ENCODE measurements at regions not wholly inside any gene's neighbourhood (a gene's known extent, or its start where the extent isn't known, plus 50 kb on each side); places are given as distances from the start of the nearest gene placed in this dataset.

GRCh38 chr5:125017796-125018195, 271.4 kb upstream of the ZNF608 start:
- no peaks in the 10 kb centered on the region for H3K4me1 ChIP-seq (ENCODE audit: insufficient read depth, low read length)
- no peak overlapping the region for H3K4me3 ChIP-seq (ENCODE audit: low read length)
- no peaks in the 10 kb centered on the region for H3K27me3 ChIP-seq (ENCODE audit: insufficient read depth, low read length)

GRCh38 chr5:125023673-125024072, 277.2 kb upstream of the ZNF608 start:
- Histone ChIP-seq H3K4me3 (ENCODE audit: low read length) (no peak overlapping the region), H3K9me3 (ENCODE audit: low read depth, low read length) (no peaks in the 10 kb centered on the region), H3K27me3 (ENCODE audit: insufficient read depth, low read length) (no peaks in the 10 kb centered on the region), H3K4me1 (ENCODE audit: insufficient read depth, low read length) (no peaks in the 10 kb centered on the region)

More at GRCh38 chr5:125017796-125018195, 271.4 kb upstream of the ZNF608 start:
- H3K9me3 ChIP-seq (ENCODE audit: low read depth, low read length), result no peaks in the 10 kb centered on the region

GRCh38 chr5:125026867-125027731, 280.7 kb upstream of the ZNF608 start:
- Histone ChIP-seq H3K27me3 (ENCODE audit: insufficient read depth, low read length) (no peaks in the 10 kb centered on the region), H3K4me1 (ENCODE audit: insufficient read depth, low read length) (no peaks in the 10 kb centered on the region)

GRCh38 chr5:125032286-125032685, 285.8 kb upstream of the ZNF608 start:
- Histone ChIP-seq H3K27me3 (ENCODE audit: insufficient read depth, low read length) (no peaks in the 10 kb centered on the region), H3K4me1 (ENCODE audit: insufficient read depth, low read length) (no peaks in the 10 kb centered on the region), H3K9me3 (ENCODE audit: low read depth, low read length) (no peaks in the 10 kb centered on the region), H3K4me3 (ENCODE audit: low read length) (no peak overlapping the region)

More at GRCh38 chr5:125026867-125027731, 280.7 kb upstream of the ZNF608 start:
- Histone ChIP-seq H3K9me3 (ENCODE audit: low read depth, low read length) (no peaks in the 10 kb centered on the region), H3K4me3 (ENCODE audit: low read length) (no peak overlapping the region)

- Histone ChIP-seq H3K4me3 (ENCODE audit: low read length) (no peak overlapping the region), H3K4me1 (ENCODE audit: insufficient read depth, low read length) (peaks cover 5% of the 10 kb centered on the region), H3K9me3 (ENCODE audit: low read depth, low read length) (no peaks in the 10 kb centered on the region), H3K27me3 (ENCODE audit: insufficient read depth, low read length) (no peaks in the 10 kb centered on the region)
Measured at GRCh38 chr5:125033602-125034001, 287.2 kb upstream of the ZNF608 start.

GRCh38 chr5:125034331-125034730, 287.9 kb upstream of the ZNF608 start:
- no peaks in the 10 kb centered on the region for H3K9me3 ChIP-seq (ENCODE audit: low read depth, low read length)
- peaks cover 5% of the 10 kb centered on the region for H3K4me1 ChIP-seq (ENCODE audit: insufficient read depth, low read length)
- no peaks in the 10 kb centered on the region for H3K27me3 ChIP-seq (ENCODE audit: insufficient read depth, low read length)
- H3K4me3 ChIP-seq (ENCODE audit: low read length), result no peak overlapping the region

GRCh38 chr5:125036494-125036893, 290.1 kb upstream of the ZNF608 start:
- Histone ChIP-seq H3K9me3 (ENCODE audit: low read depth, low read length) (no peaks in the 10 kb centered on the region), H3K27me3 (ENCODE audit: insufficient read depth, low read length) (no peaks in the 10 kb centered on the region), H3K4me3 (ENCODE audit: low read length) (no peak overlapping the region), H3K4me1 (ENCODE audit: insufficient read depth, low read length) (peaks cover 5% of the 10 kb centered on the region)

- Histone ChIP-seq H3K4me3 (ENCODE audit: low read length) (no peak overlapping the region), H3K9me3 (ENCODE audit: low read depth, low read length) (no peaks in the 10 kb centered on the region), H3K27me3 (ENCODE audit: insufficient read depth, low read length) (no peaks in the 10 kb centered on the region), H3K4me1 (ENCODE audit: insufficient read depth, low read length) (peaks cover 5% of the 10 kb centered on the region)
Measured at GRCh38 chr5:125037020-125037419, 290.6 kb upstream of the ZNF608 start.

- Histone ChIP-seq H3K4me3 (ENCODE audit: low read length) (no peak overlapping the region), H3K9me3 (ENCODE audit: low read depth, low read length) (no peaks in the 10 kb centered on the region), H3K27me3 (ENCODE audit: insufficient read depth, low read length) (no peaks in the 10 kb centered on the region), H3K4me1 (ENCODE audit: insufficient read depth, low read length) (peaks cover 5% of the 10 kb centered on the region)
Measured at GRCh38 chr5:125037530-125037929, 291.1 kb upstream of the ZNF608 start.

GRCh38 chr5:125038477-125038876, 292.0 kb upstream of the ZNF608 start:
- Histone ChIP-seq H3K4me3 (ENCODE audit: low read length) (no peak overlapping the region), H3K4me1 (ENCODE audit: insufficient read depth, low read length) (peaks cover 5% of the 10 kb centered on the region), H3K27me3 (ENCODE audit: insufficient read depth, low read length) (no peaks in the 10 kb centered on the region), H3K9me3 (ENCODE audit: low read depth, low read length) (no peaks in the 10 kb centered on the region)

- Histone ChIP-seq H3K4me3 (ENCODE audit: low read length) (no peak overlapping the region), H3K4me1 (ENCODE audit: insufficient read depth, low read length) (peaks cover 5% of the 10 kb centered on the region), H3K27me3 (ENCODE audit: insufficient read depth, low read length) (no peaks in the 10 kb centered on the region), H3K9me3 (ENCODE audit: low read depth, low read length) (no peaks in the 10 kb centered on the region)
Measured at GRCh38 chr5:125041798-125042197, 295.4 kb upstream of the ZNF608 start.

GRCh38 chr5:125042261-125042890, 295.9 kb upstream of the ZNF608 start:
- Histone ChIP-seq H3K9me3 (ENCODE audit: low read depth, low read length) (no peaks in the 10 kb centered on the region), H3K27me3 (ENCODE audit: insufficient read depth, low read length) (no peaks in the 10 kb centered on the region), H3K4me1 (ENCODE audit: insufficient read depth, low read length) (peaks cover 5% of the 10 kb centered on the region)

GRCh38 chr5:125043781-125044391, 297.4 kb upstream of the ZNF608 start:
- Histone ChIP-seq H3K4me3 (ENCODE audit: low read length) (no peak overlapping the region), H3K9me3 (ENCODE audit: low read depth, low read length) (no peaks in the 10 kb centered on the region), H3K27me3 (ENCODE audit: insufficient read depth, low read length) (no peaks in the 10 kb centered on the region), H3K4me1 (ENCODE audit: insufficient read depth, low read length) (no peaks in the 10 kb centered on the region)

More at GRCh38 chr5:125042261-125042890, 295.9 kb upstream of the ZNF608 start:
- H3K4me3 ChIP-seq (ENCODE audit: low read length), result no peak overlapping the region

- Histone ChIP-seq H3K9me3 (ENCODE audit: low read depth, low read length) (no peaks in the 10 kb centered on the region), H3K4me1 (ENCODE audit: insufficient read depth, low read length) (no peaks in the 10 kb centered on the region), H3K27me3 (ENCODE audit: insufficient read depth, low read length) (no peaks in the 10 kb centered on the region), H3K4me3 (ENCODE audit: low read length) (no peak overlapping the region)
Measured at GRCh38 chr5:125044491-125045282, 298.2 kb upstream of the ZNF608 start.

GRCh38 chr5:125045646-125046045, 299.2 kb upstream of the ZNF608 start:
- Histone ChIP-seq H3K4me1 (ENCODE audit: insufficient read depth, low read length) (no peaks in the 10 kb centered on the region), H3K9me3 (ENCODE audit: low read depth, low read length) (no peaks in the 10 kb centered on the region), H3K4me3 (ENCODE audit: low read length) (no peak overlapping the region), H3K27me3 (ENCODE audit: insufficient read depth, low read length) (no peaks in the 10 kb centered on the region)

Data from mononuclear cell (primary cell).